Endothelial cell (in vitro differentiated cells): ENCODE measurements at regions not wholly inside any gene's neighbourhood (a gene's known extent, or its start where the extent isn't known, plus 50 kb on each side); places are given as distances from the start of the nearest gene placed in this dataset.

Experiments used
- DNase-seq: peaks from one replicate; pipeline ENCODE4 v3.0.0; 2021; ENCODE audit warnings: low spot score
- H3K27ac Mint-ChIP-seq: one replicate; pipeline ENCODE4 v1.8.0; 2021; ENCODE audit warnings: mixed read lengths, inconsistent platforms; ENCODE audit not compliant: unreplicated experiment
- H3K27me3 Mint-ChIP-seq: one replicate; pipeline ENCODE4 v1.8.0; 2021; ENCODE audit warnings: mild to moderate bottlenecking, moderate library complexity, mixed read lengths, inconsistent platforms; ENCODE audit not compliant: unreplicated experiment
- H3K36me3 Mint-ChIP-seq: one replicate; pipeline ENCODE4 v1.8.0; 2021; ENCODE audit warnings: mild to moderate bottlenecking, low read depth, mixed read lengths, inconsistent platforms; ENCODE audit not compliant: unreplicated experiment
- H3K4me1 Mint-ChIP-seq: one replicate; pipeline ENCODE4 v1.8.0; 2021; ENCODE audit warnings: mild to moderate bottlenecking, mixed read lengths, inconsistent platforms; ENCODE audit not compliant: unreplicated experiment
- H3K4me3 Mint-ChIP-seq: one replicate; pipeline ENCODE4 v1.8.0; 2021; ENCODE audit warnings: mild to moderate bottlenecking, mixed read lengths, inconsistent platforms; ENCODE audit not compliant: unreplicated experiment
- H3K9me3 Mint-ChIP-seq: one replicate; pipeline ENCODE4 v1.8.0; 2021; ENCODE audit warnings: mixed read lengths, inconsistent platforms; ENCODE audit not compliant: unreplicated experiment
- CTCF ChIP-seq: fragments of 200-600 bp; sonication (generic); IDR thresholded peaks from one replicate; pipeline ENCODE4 v1.5.0; 2021; ENCODE audit warnings: antibody characterized with exemption; ENCODE audit not compliant: unreplicated experiment

GRCh38 chr6:3533981-3534380 is 77.1 kb upstream of the SLC22A23 start:
- H3K9me3 Mint-ChIP-seq, result no peaks in the 10 kb centered on the region
- H3K4me1 Mint-ChIP-seq, result peaks cover 20% of the 10 kb centered on the region
- peaks cover 6% of the 10 kb centered on the region for H3K27me3 Mint-ChIP-seq
- TF ChIP-seq CTCF, result no peak
- H3K27ac Mint-ChIP-seq, result no peak overlapping the region
- peaks cover 5% of the 10 kb centered on the region for H3K36me3 Mint-ChIP-seq
- DNase-seq, result no peak
- no peak overlapping the region for H3K4me3 Mint-ChIP-seq

- TF ChIP-seq CTCF, result no peak
- Mint-ChIP-seq H3K36me3 (peaks cover 5% of the 10 kb centered on the region), H3K27ac (peak overlapping the region; percentile 21), H3K4me1 (peaks cover 7% of the 10 kb centered on the region), H3K27me3 (peaks cover 6% of the 10 kb centered on the region), H3K4me3 (no peak overlapping the region), H3K9me3 (no peaks in the 10 kb centered on the region)
- no peak for DNase-seq
Measured at GRCh38 chr6:3532296-3532916, 75.6 kb upstream of the SLC22A23 start.

GRCh38 chr6:3531481-3531880 is 74.6 kb upstream of the SLC22A23 start:
- no peak overlapping the region for H3K27ac Mint-ChIP-seq
- peaks cover 6% of the 10 kb centered on the region for H3K27me3 Mint-ChIP-seq
- no peak for DNase-seq

GRCh38 chr6:3530515-3530914 is 73.7 kb upstream of the SLC22A23 start:
- Mint-ChIP-seq H3K27ac (no peak overlapping the region), H3K4me3 (peak overlapping the region; percentile 24), H3K36me3 (peaks cover 5% of the 10 kb centered on the region), H3K9me3 (no peaks in the 10 kb centered on the region), H3K27me3 (peaks cover 5% of the 10 kb centered on the region), H3K4me1 (peaks cover 5% of the 10 kb centered on the region)
- TF ChIP-seq CTCF, result no peak
- DNase-seq, result no peak

More at GRCh38 chr6:3531481-3531880, 74.6 kb upstream of the SLC22A23 start:
- H3K9me3 Mint-ChIP-seq, result no peaks in the 10 kb centered on the region
- H3K36me3 Mint-ChIP-seq, result peaks cover 5% of the 10 kb centered on the region
- no peak overlapping the region for H3K4me3 Mint-ChIP-seq
- H3K4me1 Mint-ChIP-seq, result peaks cover 5% of the 10 kb centered on the region
- no peak for TF ChIP-seq CTCF

GRCh38 chr6:3529721-3530120 is 72.9 kb upstream of the SLC22A23 start:
- Mint-ChIP-seq H3K9me3 (no peaks in the 10 kb centered on the region), H3K27ac (no peak overlapping the region), H3K4me3 (no peak overlapping the region), H3K27me3 (peaks cover 5% of the 10 kb centered on the region), H3K36me3 (peaks cover 5% of the 10 kb centered on the region), H3K4me1 (peaks cover 5% of the 10 kb centered on the region)
- DNase-seq, result no peak
- TF ChIP-seq CTCF, result no peak
